GM18505 (cell line): ENCODE measurements at regions not wholly inside any gene's neighbourhood (a gene's known extent, or its start where the extent isn't known, plus 50 kb on each side); places are given as distances from the start of the nearest gene placed in this dataset.
A peak's percentile ranks its signal among the peaks of the same experiment; 100 is the strongest.
"Not testable (repeated sequence)": the region's sequence is repeated elsewhere in the genome, so short reads cannot be mapped to it uniquely, and the experiment has no call there.

Experiments
- ATAC-seq: cut with Tn5 transposase; IDR thresholded peaks from one replicate; pipeline ENCODE4 v1.9.1; 2021; ENCODE audit not compliant: unreplicated experiment
- POLR2A ChIP-seq: IDR thresholded peaks from 4 replicates; pipeline ENCODE4 v1.6.1; 2011; ENCODE audit warnings: borderline replicate concordance; ENCODE audit not compliant: insufficient read depth, insufficient read length; ENCODE audit errors: extremely low read depth

- no peak for TF ChIP-seq POLR2A
- ATAC-seq, result no peak
Measured at GRCh38 chr4:163732473-163732872, 238.0 kb downstream of the TMA16 start.

- ATAC-seq, result no peak
- no peak for TF ChIP-seq POLR2A
Measured at GRCh38 chr4:163736876-163737275, 242.4 kb downstream of the TMA16 start.

- ATAC-seq, result not testable (repeated sequence)
Measured at GRCh38 chr4:163737846-163738245, 243.4 kb downstream of the TMA16 start.

- no peak for ATAC-seq
- TF ChIP-seq POLR2A, result no peak
Measured at GRCh38 chr4:163738521-163738920, 244.0 kb downstream of the TMA16 start.

GRCh38 chr4:163744861-163745260, 250.4 kb downstream of the TMA16 start:
- TF ChIP-seq POLR2A, result no peak
- peak; percentile 95 for ATAC-seq

- TF ChIP-seq POLR2A, result no peak
- no peak for ATAC-seq
Measured at GRCh38 chr4:163747293-163747692, 252.8 kb downstream of the TMA16 start.

- no peak for TF ChIP-seq POLR2A
- no peak for ATAC-seq
Measured at GRCh38 chr4:163747886-163748285, 253.4 kb downstream of the TMA16 start.

GRCh38 chr4:163748449-163748848, 254.0 kb downstream of the TMA16 start:
- no peak for TF ChIP-seq POLR2A
- ATAC-seq, result no peak

- peak; percentile 60 for ATAC-seq
- no peak for TF ChIP-seq POLR2A
Measured at GRCh38 chr4:163755013-163755412, 260.5 kb downstream of the TMA16 start.

GRCh38 chr4:163757219-163757618, 262.7 kb downstream of the TMA16 start:
- no peak for TF ChIP-seq POLR2A
- ATAC-seq, result no peak

- no peak for ATAC-seq
- no peak for TF ChIP-seq POLR2A
Measured at GRCh38 chr4:163758032-163758431, 263.5 kb downstream of the TMA16 start.

GRCh38 chr4:163762741-163763140, 268.3 kb downstream of the TMA16 start:
- TF ChIP-seq POLR2A, result no peak
- ATAC-seq, result no peak

GRCh38 chr4:163764569-163764968, 270.1 kb downstream of the TMA16 start:
- ATAC-seq, result no peak
- no peak for TF ChIP-seq POLR2A

- no peak for TF ChIP-seq POLR2A
- ATAC-seq, result no peak
Measured at GRCh38 chr4:163768014-163768413, 273.5 kb downstream of the TMA16 start.

GRCh38 chr4:163772238-163772637, 277.7 kb downstream of the TMA16 start:
- no peak for ATAC-seq
- no peak for TF ChIP-seq POLR2A
